Trophoblast cell (in vitro differentiated cells and primary cell): ENCODE measurements at regions not wholly inside any gene's neighbourhood (a gene's known extent, or its start where the extent isn't known, plus 50 kb on each side); places are given as distances from the start of the nearest gene placed in this dataset.

Experiments used
- DNase-seq, 2 donors: peaks; one replicate each; pipeline ENCODE4 v3.0.0-alpha.2; 2016
- H2AFZ ChIP-seq: 2 replicates; pipeline ENCODE4 v1.6.1; 2013; ENCODE audit warnings: low read length, moderate library complexity, mild to moderate bottlenecking; ENCODE audit not compliant: insufficient read depth, poor library complexity
- H2AK5ac ChIP-seq: 2 replicates; pipeline ENCODE4 v1.6.1; 2013; ENCODE audit warnings: mild to moderate bottlenecking, low read length
- H2BK120ac ChIP-seq: 2 replicates; pipeline ENCODE4 v1.6.1; 2013; ENCODE audit warnings: low read length, mild to moderate bottlenecking, moderate library complexity; ENCODE audit not compliant: insufficient read depth, poor library complexity
- H2BK12ac ChIP-seq: 2 replicates; pipeline ENCODE4 v1.6.1; 2013; ENCODE audit warnings: mild to moderate bottlenecking, low read length, moderate library complexity
- H2BK5ac ChIP-seq: 2 replicates; pipeline ENCODE4 v1.6.1; 2013; ENCODE audit warnings: low read length, low read depth, moderate library complexity, mild to moderate bottlenecking; ENCODE audit not compliant: poor library complexity
- H3K14ac ChIP-seq: 2 replicates; pipeline ENCODE4 v1.6.1; 2013; ENCODE audit warnings: mild to moderate bottlenecking, low read length
- H3K18ac ChIP-seq: 2 replicates; pipeline ENCODE4 v1.6.1; 2013; ENCODE audit warnings: mild to moderate bottlenecking, low read length
- H3K23ac ChIP-seq: 2 replicates; pipeline ENCODE4 v1.6.1; 2013; ENCODE audit warnings: low read length
- H3K27ac ChIP-seq: 2 replicates; pipeline ENCODE4 v1.5.1; 2013; ENCODE audit warnings: low read depth, mild to moderate bottlenecking, inconsistent platforms, low read length, moderate library complexity
- H3K27me3 ChIP-seq: 2 replicates; pipeline ENCODE4 v1.6.1; 2013; ENCODE audit warnings: inconsistent platforms, mild to moderate bottlenecking, low read length, moderate library complexity; ENCODE audit not compliant: insufficient read depth
- H3K36me3 ChIP-seq, 2 experiments: 1 replicate in 1 of 2; 2 replicates in 1 of 2; pipeline ENCODE4 v1.6.1; 2013; ENCODE audit warnings: low read length in 2 of 2, mild to moderate bottlenecking in 2 of 2, moderate library complexity in 1 of 2; ENCODE audit not compliant: insufficient read depth in 2 of 2, control insufficient read depth in 1 of 2
- H3K4ac ChIP-seq: 2 replicates; pipeline ENCODE4 v1.6.1; 2013; ENCODE audit warnings: low read depth, mild to moderate bottlenecking, low read length, moderate library complexity
- H3K4me1 ChIP-seq, 2 experiments: 1 replicate in 1 of 2; 2 replicates in 1 of 2; pipeline ENCODE4 v1.6.1; 2013; ENCODE audit warnings: low read length in 2 of 2, mild to moderate bottlenecking in 2 of 2, moderate library complexity in 1 of 2; ENCODE audit not compliant: insufficient read depth in 2 of 2, control insufficient read depth in 1 of 2
- H3K4me2 ChIP-seq: 2 replicates; pipeline ENCODE4 v1.6.1; 2013; ENCODE audit warnings: inconsistent platforms, mild to moderate bottlenecking, low read length, moderate library complexity
- H3K4me3 ChIP-seq: 2 replicates; pipeline ENCODE4 v1.5.1; 2013; ENCODE audit warnings: mild to moderate bottlenecking, low read depth, low read length, inconsistent platforms
- H3K79me1 ChIP-seq: one replicate; pipeline ENCODE4 v1.6.1; 2013; ENCODE audit warnings: low read length
- H3K79me2 ChIP-seq: 2 replicates; pipeline ENCODE4 v1.6.1; 2013; ENCODE audit warnings: low read length, mild to moderate bottlenecking; ENCODE audit not compliant: control insufficient read depth, insufficient read depth, poor library complexity
- H3K9ac ChIP-seq: 2 replicates; pipeline ENCODE4 v1.6.1; 2013; ENCODE audit warnings: mild to moderate bottlenecking, low read length
- H3K9me3 ChIP-seq: 2 replicates; pipeline ENCODE4 v1.6.1; 2013; ENCODE audit warnings: low read depth, mild to moderate bottlenecking, control low read depth, inconsistent platforms, low read length; ENCODE audit not compliant: insufficient read depth
- H4K12ac ChIP-seq: 2 replicates; pipeline ENCODE4 v1.6.1; 2013; ENCODE audit warnings: low read depth, mild to moderate bottlenecking, low read length, moderate library complexity
- H4K8ac ChIP-seq: 2 replicates; pipeline ENCODE4 v1.6.1; 2013; ENCODE audit warnings: low read depth, mild to moderate bottlenecking, low read length, moderate library complexity
- H4K91ac ChIP-seq: one replicate; pipeline ENCODE4 v1.6.1; 2013; ENCODE audit warnings: low read depth, mild to moderate bottlenecking, low read length, moderate library complexity
- WGBS: extraction: QIAGEN DNeasy Blood & Tissue Kit; methylation state at CpG from one replicate; pipeline ENCODE4 v1.1.7; 2013; ENCODE audit warnings: missing lambda C conversion rate; ENCODE audit not compliant: insufficient read length, insufficient coverage; ENCODE audit errors: extremely low coverage; 5-methylcytosine and 5-hydroxymethylcytosine counted together

DNA sequence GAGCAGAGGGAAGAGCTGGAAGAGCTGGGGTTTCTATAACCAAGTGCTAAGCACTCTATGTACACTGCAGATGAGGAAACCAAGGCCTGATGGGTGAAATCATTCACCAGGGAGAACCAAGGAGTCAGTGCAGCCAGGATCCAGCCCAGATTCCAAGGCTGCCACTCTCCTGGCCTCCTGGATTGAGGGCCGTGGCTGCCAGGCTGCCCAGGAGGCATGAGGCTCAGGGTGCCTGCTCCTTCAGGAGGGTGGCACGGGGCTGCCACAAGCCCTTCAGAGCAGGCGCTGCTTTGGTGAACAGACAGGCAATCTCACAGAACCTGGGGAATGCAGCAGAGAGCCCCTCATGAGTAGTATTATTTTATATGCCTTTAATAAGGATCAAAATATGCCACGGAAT, 293.7 kb upstream of the HDAC4 start:
- H2BK120ac ChIP-seq = no peak overlapping the region
- no peak overlapping the region for H3K23ac ChIP-seq
- DNase-seq = no peak
- H3K9ac ChIP-seq = no peak overlapping the region
- peaks cover 3% of the 10 kb centered on the region for H3K9me3 ChIP-seq
- no peak overlapping the region for H3K27ac ChIP-seq
- no peak overlapping the region for H2AFZ ChIP-seq
- no peak overlapping the region for H3K4me3 ChIP-seq
- no peak overlapping the region for H3K4ac ChIP-seq
- H3K14ac ChIP-seq = no peak overlapping the region
- H3K79me2 ChIP-seq = no peaks in the 10 kb centered on the region
- WGBS = no CpG with 5 or more reads among the region's 4 CpGs
- no peak overlapping the region for H3K4me2 ChIP-seq
- no peak overlapping the region for H2BK5ac ChIP-seq
- no peak overlapping the region for H3K18ac ChIP-seq
- H2BK12ac ChIP-seq = no peak overlapping the region
- no peaks in the 10 kb centered on the region for H3K79me1 ChIP-seq
- H3K36me3 ChIP-seq = no peaks in the 10 kb centered on the region
- H3K27me3 ChIP-seq = no peaks in the 10 kb centered on the region
- no peak overlapping the region for H2AK5ac ChIP-seq
- no peaks in the 10 kb centered on the region for H3K4me1 ChIP-seq
- no peak overlapping the region for H4K91ac ChIP-seq
- no peak overlapping the region for H4K12ac ChIP-seq
- no peak overlapping the region for H4K8ac ChIP-seq

GRCh38 chr2:239693761-239694415, 293.1 kb upstream of the HDAC4 start:
- WGBS = no CpG with 5 or more reads among the region's 9 CpGs
- H3K9ac ChIP-seq = no peak overlapping the region
- no peaks in the 10 kb centered on the region for H3K36me3 ChIP-seq

DNA sequence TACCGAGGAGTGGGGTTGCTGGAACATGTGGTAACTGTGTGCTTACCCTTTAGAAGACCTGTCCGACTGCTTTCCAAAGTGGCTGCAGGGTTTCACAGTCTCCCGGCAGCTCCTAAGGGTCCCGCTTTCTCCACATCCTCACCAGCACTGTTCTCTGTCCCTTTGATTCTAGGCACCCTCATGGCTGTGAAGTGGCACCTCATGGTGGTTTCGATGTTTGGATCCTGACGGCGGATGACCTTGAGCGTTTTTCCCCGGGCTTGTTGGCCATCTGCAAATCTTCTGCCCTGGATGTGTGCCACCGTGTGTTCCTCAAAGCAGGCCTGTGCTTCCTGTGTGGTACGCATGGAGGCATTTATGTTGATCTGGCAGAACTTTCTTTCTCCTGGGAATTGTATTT, 292.5 kb upstream of the HDAC4 start:
- Histone ChIP-seq H2AFZ (no peak overlapping the region), H3K9ac (no peak overlapping the region), H3K4ac (no peak overlapping the region), H4K12ac (no peak overlapping the region), H3K27ac (no peak overlapping the region), H3K4me1 (no peaks in the 10 kb centered on the region), H4K91ac (no peak overlapping the region), H3K4me2 (no peak overlapping the region), H3K36me3 (no peaks in the 10 kb centered on the region), H3K4me3 (no peak overlapping the region), H4K8ac (no peak overlapping the region), H2BK5ac (no peak overlapping the region), H3K14ac (no peak overlapping the region), H3K9me3 (peaks cover 3% of the 10 kb centered on the region), H2BK12ac (no peak overlapping the region), H3K23ac (no peak overlapping the region), H3K27me3 (no peaks in the 10 kb centered on the region), H3K79me1 (no peaks in the 10 kb centered on the region), H2BK120ac (no peak overlapping the region), H2AK5ac (no peak overlapping the region), H3K79me2 (no peaks in the 10 kb centered on the region), H3K18ac (no peak overlapping the region)
- no CpG with 5 or more reads among the region's 11 CpGs for WGBS
- DNase-seq = no peak

More at GRCh38 chr2:239693761-239694415, 293.1 kb upstream of the HDAC4 start:
- Histone ChIP-seq H3K14ac (no peak overlapping the region), H2AFZ (no peak overlapping the region), H4K12ac (no peak overlapping the region), H3K79me1 (no peaks in the 10 kb centered on the region), H3K4me3 (no peak overlapping the region), H3K4me1 (no peaks in the 10 kb centered on the region), H3K9me3 (peaks cover 3% of the 10 kb centered on the region), H2BK120ac (no peak overlapping the region), H2AK5ac (no peak overlapping the region), H3K27ac (no peak overlapping the region), H3K79me2 (no peaks in the 10 kb centered on the region), H3K4me2 (no peak overlapping the region), H2BK12ac (no peak overlapping the region), H3K27me3 (no peaks in the 10 kb centered on the region), H4K8ac (no peak overlapping the region), H3K23ac (no peak overlapping the region), H4K91ac (no peak overlapping the region), H3K18ac (no peak overlapping the region), H2BK5ac (no peak overlapping the region), H3K4ac (no peak overlapping the region)
- no peak for DNase-seq

GRCh38 chr2:239692919-239693318, 292.1 kb upstream of the HDAC4 start:
- Histone ChIP-seq H3K27ac (no peak overlapping the region), H3K4ac (no peak overlapping the region), H3K4me1 (no peaks in the 10 kb centered on the region), H3K4me3 (no peak overlapping the region), H4K12ac (no peak overlapping the region), H2BK120ac (no peak overlapping the region), H3K23ac (no peak overlapping the region), H4K91ac (no peak overlapping the region), H3K4me2 (no peak overlapping the region), H3K18ac (no peak overlapping the region), H3K36me3 (no peaks in the 10 kb centered on the region), H2AFZ (no peak overlapping the region), H3K9me3 (peaks cover 4% of the 10 kb centered on the region), H3K79me1 (no peaks in the 10 kb centered on the region), H3K79me2 (no peaks in the 10 kb centered on the region), H3K27me3 (no peaks in the 10 kb centered on the region), H2BK12ac (no peak overlapping the region), H3K9ac (no peak overlapping the region), H2AK5ac (no peak overlapping the region), H3K14ac (no peak overlapping the region), H4K8ac (no peak overlapping the region), H2BK5ac (no peak overlapping the region)
- DNase-seq = no peak
- WGBS = no CpG with 5 or more reads among the region's 7 CpGs
